HUES48 (cell line): ENCODE measurements at regions not wholly inside any gene's neighbourhood (a gene's known extent, or its start where the extent isn't known, plus 50 kb on each side); places are given as distances from the start of the nearest gene placed in this dataset.

ENCODE experiments used
- H3K27ac ChIP-seq: one replicate; pipeline ENCODE4 v1.7.0; 2013; ENCODE audit warnings: low read depth, low read length, inconsistent platforms
- H3K27me3 ChIP-seq: 2 replicates; pipeline ENCODE4 v1.6.1; 2013; ENCODE audit warnings: mild to moderate bottlenecking, low read length; ENCODE audit not compliant: control insufficient read depth, insufficient read depth
- H3K36me3 ChIP-seq: 2 replicates; pipeline ENCODE4 v1.6.1; 2013; ENCODE audit warnings: low read length; ENCODE audit not compliant: control insufficient read depth, insufficient read depth
- H3K4me1 ChIP-seq: 2 replicates; pipeline ENCODE4 v1.6.1; 2013; ENCODE audit warnings: mild to moderate bottlenecking, low read length; ENCODE audit not compliant: control insufficient read depth, insufficient read depth
- H3K4me3 ChIP-seq: 2 replicates; pipeline ENCODE4 v1.5.1; 2013; ENCODE audit warnings: mild to moderate bottlenecking, low read depth, low read length
- H3K9ac ChIP-seq: 2 replicates; pipeline ENCODE4 v1.6.1; 2013; ENCODE audit warnings: mild to moderate bottlenecking, low read depth, low read length, moderate library complexity
- H3K9me3 ChIP-seq: 2 replicates; pipeline ENCODE4 v1.6.1; 2013; ENCODE audit warnings: low read length; ENCODE audit not compliant: control insufficient read depth, insufficient read depth

DNA sequence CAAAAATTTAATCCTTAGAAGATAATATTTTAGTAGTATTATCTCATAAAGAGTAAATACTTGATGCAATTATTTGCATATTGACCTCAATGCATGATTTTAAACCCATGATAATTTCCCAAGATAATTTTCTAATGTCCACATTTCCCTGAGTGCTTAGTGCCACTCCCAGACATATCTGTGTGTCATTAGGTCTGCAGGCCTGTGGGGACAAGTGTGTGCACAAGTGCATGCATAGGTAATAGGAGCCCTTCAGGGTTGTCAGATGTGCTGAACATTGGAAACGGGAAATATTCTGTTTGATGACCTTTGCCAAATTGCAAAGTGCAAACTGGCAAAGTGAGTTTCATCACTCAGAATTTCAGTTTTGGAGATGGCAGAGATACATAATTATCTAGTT lies 369.9 kb downstream of the KLF5 start:
- Histone ChIP-seq H3K4me3 (no peak overlapping the region), H3K36me3 (no peaks in the 10 kb centered on the region), H3K4me1 (no peaks in the 10 kb centered on the region), H3K27ac (no peak overlapping the region), H3K9ac (no peak overlapping the region), H3K9me3 (no peaks in the 10 kb centered on the region), H3K27me3 (no peaks in the 10 kb centered on the region)

DNA sequence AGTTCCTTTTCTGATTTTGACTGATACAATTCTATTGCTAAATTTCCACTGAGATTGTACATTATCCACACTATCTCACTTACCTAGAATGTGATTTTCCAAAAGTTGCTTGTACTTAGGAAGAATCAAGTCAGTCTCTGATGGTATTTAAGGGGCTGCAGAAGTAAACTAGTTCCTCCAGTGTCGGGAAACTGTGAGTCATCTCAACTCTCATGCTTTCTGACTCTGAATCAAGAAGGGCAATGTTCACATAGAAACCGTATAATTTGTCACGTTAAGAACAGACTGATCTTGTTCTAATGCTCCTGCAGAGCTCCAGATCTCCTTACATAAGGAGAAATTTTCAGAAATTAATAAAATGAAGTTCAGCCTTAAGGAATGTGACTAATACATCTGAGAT lies 369.3 kb downstream of the KLF5 start:
- H3K27ac ChIP-seq: no peak overlapping the region
- H3K9ac ChIP-seq: no peak overlapping the region
- H3K4me3 ChIP-seq: no peak overlapping the region

DNA sequence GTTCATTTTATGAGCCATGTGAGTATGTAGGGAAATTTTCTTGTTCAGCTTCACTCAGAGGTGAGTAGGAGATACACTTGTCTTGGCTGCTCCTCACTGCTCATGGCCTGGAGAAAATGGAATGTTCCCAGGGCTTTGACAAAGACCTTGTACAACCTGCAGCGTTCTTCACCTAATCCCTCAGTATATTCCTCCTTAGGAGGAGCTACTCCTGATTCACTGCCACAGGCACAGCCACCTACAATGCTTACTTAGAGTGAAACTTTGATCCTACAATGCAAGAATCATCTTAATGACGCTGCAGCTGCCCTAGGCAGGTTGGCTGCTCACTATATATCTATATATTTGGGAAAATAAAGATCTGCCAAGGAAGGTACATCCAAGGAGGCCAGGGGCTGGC lies 364.2 kb downstream of the KLF5 start:
- Histone ChIP-seq H3K9me3 (no peaks in the 10 kb centered on the region), H3K4me3 (no peak overlapping the region), H3K9ac (no peak overlapping the region), H3K36me3 (no peaks in the 10 kb centered on the region), H3K4me1 (no peaks in the 10 kb centered on the region), H3K27me3 (no peaks in the 10 kb centered on the region), H3K27ac (no peak overlapping the region)

More for the DNA sequence above, 369.3 kb downstream of the KLF5 start:
- H3K27me3 ChIP-seq: no peaks in the 10 kb centered on the region
- H3K36me3 ChIP-seq: no peaks in the 10 kb centered on the region
- H3K9me3 ChIP-seq: no peaks in the 10 kb centered on the region
- H3K4me1 ChIP-seq: no peaks in the 10 kb centered on the region

DNA sequence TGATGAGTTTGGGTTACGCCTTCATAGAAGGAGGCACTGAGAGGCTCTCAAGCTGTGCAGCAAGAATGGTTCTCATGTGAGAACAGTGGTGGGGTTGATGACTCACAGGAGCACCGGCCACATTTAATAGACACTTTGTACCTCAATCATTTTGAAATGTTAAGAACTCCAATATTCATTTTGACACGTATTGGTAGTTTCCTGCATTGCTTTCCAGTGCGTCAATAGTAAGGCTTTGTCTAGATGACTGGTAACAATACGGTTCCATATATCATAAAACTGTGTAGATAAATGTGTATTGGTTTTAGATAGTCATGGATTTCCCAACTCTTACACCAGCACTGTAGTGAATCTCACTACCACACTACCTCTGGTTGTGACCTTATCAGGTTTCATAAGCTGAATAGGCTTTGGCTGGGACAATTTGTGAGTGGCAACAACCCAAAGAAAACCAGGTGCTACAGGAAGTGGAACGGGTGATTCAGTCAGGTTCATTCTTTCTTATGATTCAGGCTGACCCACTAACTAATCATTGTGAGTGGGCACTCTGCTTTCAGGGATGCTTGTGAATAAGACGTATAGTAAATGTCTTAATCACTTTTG lies 362.6 kb downstream of the KLF5 start:
- Histone ChIP-seq H3K4me3 (no peak overlapping the region), H3K4me1 (no peaks in the 10 kb centered on the region), H3K9ac (no peak overlapping the region), H3K36me3 (no peaks in the 10 kb centered on the region), H3K27me3 (no peaks in the 10 kb centered on the region), H3K9me3 (no peaks in the 10 kb centered on the region), H3K27ac (no peak overlapping the region)

DNA sequence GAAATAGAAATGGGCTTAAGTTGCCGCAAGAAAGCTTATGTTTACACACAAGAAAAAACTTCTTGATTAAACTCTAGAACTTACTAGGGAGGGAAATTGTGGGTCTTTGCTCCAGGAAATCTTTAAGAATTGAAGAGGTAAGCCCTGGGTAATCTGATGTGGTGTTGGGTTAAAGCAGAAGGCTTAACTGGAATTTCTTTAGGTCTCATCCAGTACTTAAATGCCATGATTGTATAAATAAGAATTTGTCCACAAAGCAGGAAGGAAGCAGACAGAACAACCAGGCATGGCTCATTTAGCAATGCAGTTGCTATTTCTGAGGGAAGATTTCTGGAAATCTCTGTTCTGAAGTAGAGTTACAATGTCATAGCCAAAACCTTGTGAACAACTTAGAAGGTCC lies 360.4 kb downstream of the KLF5 start:
- Histone ChIP-seq H3K36me3 (no peaks in the 10 kb centered on the region), H3K4me3 (no peak overlapping the region), H3K9me3 (no peaks in the 10 kb centered on the region), H3K27me3 (no peaks in the 10 kb centered on the region), H3K4me1 (no peaks in the 10 kb centered on the region), H3K9ac (no peak overlapping the region), H3K27ac (no peak overlapping the region)

DNA sequence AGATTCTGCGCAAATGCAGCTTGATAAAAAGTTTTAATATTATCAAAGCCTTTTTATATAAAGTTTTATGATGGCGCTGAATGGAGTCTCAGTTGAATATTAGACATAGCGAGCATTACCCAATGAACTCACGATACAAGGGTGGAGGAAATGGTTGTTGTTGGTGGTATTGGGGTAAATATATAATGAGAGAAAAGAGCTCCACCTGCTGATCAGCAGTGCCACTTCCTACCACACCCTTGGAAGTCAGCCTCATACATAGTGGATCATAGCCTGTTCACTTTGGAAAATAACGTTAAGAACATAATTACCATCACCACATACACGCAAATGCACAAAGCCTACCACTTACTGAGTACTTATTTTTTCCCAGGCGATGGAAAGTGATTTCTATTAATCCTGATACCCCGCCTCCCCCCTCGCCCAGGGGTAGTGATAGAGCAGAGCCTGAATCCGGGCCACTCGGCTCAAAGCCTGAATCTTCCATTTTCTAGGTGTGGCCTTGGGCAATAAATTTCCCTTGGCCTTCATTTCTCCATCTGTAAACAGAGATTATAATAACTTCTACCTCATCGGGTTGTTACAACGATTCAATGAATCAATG lies 358.3 kb downstream of the KLF5 start:
- H3K27ac ChIP-seq: no peak overlapping the region
- no peaks in the 10 kb centered on the region for H3K36me3 ChIP-seq
- H3K9ac ChIP-seq: no peak overlapping the region
- H3K4me3 ChIP-seq: no peak overlapping the region
- no peaks in the 10 kb centered on the region for H3K27me3 ChIP-seq
- H3K9me3 ChIP-seq: no peaks in the 10 kb centered on the region
- H3K4me1 ChIP-seq: no peaks in the 10 kb centered on the region

DNA sequence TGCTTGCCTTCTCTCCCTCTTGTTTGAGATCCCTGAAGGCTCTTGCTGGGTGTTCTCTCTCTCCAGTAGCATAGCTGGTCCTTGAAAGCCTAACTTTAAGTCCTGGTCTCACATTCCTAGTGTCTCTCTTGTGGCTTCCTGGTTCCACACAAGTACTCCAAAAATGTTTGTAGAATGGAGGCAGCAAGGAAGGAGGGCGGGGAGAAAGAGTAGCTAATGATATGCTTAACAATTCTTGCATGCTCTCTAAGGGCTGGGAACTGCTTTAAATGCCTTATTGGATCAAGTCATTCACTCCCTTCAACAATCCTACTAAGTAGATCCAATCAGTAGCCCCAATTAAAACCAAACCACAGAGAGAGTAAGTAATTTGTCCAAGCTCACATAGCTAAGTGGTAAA lies 357.3 kb downstream of the KLF5 start:
- no peaks in the 10 kb centered on the region for H3K4me1 ChIP-seq
- H3K4me3 ChIP-seq: no peak overlapping the region
- no peaks in the 10 kb centered on the region for H3K9me3 ChIP-seq
- H3K36me3 ChIP-seq: no peaks in the 10 kb centered on the region
- no peak overlapping the region for H3K9ac ChIP-seq
- H3K27me3 ChIP-seq: no peaks in the 10 kb centered on the region
- H3K27ac ChIP-seq: no peak overlapping the region

DNA sequence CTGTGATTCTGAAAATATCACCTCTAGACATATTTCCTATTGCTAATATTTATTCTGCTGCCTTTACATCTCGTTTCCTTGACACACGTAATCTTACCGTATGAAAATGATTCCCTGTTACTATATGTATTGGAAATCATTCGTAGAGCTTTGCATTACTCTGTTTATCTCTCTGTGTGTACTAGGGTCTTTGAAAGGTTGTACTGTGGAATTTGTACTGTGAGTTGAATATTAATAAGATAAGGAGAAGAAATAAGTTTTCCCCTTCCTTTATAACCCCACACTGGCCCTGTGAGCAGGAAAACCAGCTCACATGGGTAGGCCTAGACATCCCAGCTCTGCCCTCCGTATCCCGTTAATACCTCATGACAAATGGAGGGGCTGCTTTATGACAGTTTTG lies 354.9 kb downstream of the KLF5 start:
- no peak overlapping the region for H3K27ac ChIP-seq

DNA sequence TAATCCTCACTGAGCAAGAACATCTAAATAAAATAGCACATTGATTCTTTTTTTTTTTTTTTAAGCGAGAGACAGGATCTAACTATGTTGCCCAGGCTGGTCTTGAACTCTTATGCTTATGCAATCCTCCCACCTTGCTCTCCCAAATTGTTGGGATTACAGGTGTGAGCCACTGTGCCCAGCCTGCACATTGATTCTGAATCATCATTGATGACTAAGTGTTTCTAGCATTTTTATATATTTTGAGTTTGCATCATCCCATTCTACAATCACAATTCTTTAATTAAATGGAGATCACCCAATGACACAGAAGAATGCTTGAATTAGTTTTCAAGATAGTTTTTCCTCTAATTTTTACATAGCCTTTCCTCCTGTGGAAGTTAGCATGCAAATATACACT lies 354.1 kb downstream of the KLF5 start:
- no peaks in the 10 kb centered on the region for H3K36me3 ChIP-seq
- H3K27me3 ChIP-seq: no peaks in the 10 kb centered on the region
- H3K9ac ChIP-seq: no peak overlapping the region
- H3K4me1 ChIP-seq: no peaks in the 10 kb centered on the region
- H3K9me3 ChIP-seq: no peaks in the 10 kb centered on the region
- H3K4me3 ChIP-seq: no peak overlapping the region
- no peak overlapping the region for H3K27ac ChIP-seq

More for the DNA sequence above, 354.9 kb downstream of the KLF5 start:
- Histone ChIP-seq H3K9ac (no peak overlapping the region), H3K4me3 (no peak overlapping the region), H3K36me3 (no peaks in the 10 kb centered on the region), H3K4me1 (no peaks in the 10 kb centered on the region), H3K27me3 (no peaks in the 10 kb centered on the region), H3K9me3 (no peaks in the 10 kb centered on the region)

DNA sequence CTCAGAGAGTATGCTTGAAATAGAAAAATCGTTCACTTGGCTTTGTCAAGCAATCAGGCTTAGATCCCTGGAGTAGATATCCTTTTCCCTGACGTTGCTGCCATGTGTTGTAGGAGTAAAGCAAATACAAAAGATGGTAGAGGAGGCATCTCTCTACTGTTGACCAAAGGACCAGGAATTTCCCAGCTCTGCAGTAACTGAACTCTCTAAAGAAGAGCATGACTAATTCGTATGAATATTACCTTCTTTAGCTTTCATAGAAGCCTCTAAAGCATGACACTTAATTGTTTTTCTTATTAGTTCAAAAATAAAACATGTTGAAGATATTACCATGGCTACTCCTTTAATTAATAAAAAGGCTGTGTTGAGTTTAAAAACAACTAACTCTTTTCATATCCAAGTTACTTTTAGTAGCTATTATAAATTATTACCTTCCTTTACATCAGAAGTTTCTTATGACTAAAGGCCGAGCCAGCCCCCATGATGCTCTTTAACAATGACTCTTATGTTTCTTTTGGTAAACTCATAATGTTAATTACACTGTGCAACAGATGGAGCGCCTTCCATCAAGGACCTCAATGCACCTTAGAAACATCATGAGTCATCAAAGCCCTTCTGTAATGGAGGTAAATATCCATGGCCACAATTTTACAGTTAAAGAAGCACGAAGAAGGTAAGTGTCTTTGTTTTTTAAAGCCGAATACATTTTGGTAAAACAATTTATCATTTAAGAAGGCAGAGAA lies 352.4 kb downstream of the KLF5 start:
- Histone ChIP-seq H3K27me3 (no peaks in the 10 kb centered on the region), H3K4me1 (no peaks in the 10 kb centered on the region), H3K9ac (no peak overlapping the region), H3K9me3 (no peaks in the 10 kb centered on the region), H3K4me3 (no peak overlapping the region), H3K27ac (no peak overlapping the region), H3K36me3 (no peaks in the 10 kb centered on the region)

DNA sequence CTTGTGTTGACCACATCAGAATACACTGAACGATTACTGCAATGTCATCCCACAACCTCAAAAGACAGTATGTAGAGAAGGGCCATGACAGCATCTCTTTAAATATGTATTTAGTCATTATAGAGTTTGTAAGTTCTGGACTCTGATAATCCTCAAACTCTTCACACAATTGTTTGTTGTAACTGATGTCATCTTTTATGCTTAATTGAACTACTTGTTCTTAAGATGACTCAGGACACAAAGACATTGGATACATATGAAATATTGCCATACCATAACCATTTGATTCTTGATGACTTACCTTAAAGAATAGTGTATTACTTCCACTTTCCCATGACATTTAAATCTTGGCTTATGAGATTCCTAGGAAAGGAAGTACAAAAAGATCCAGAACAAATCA lies 347.6 kb downstream of the KLF5 start:
- no peaks in the 10 kb centered on the region for H3K36me3 ChIP-seq
- no peaks in the 10 kb centered on the region for H3K9me3 ChIP-seq
- no peaks in the 10 kb centered on the region for H3K4me1 ChIP-seq
- no peak overlapping the region for H3K27ac ChIP-seq
- H3K4me3 ChIP-seq: no peak overlapping the region
- no peak overlapping the region for H3K9ac ChIP-seq
- no peaks in the 10 kb centered on the region for H3K27me3 ChIP-seq
